Heart right ventricle (tissue), 16 donors: ENCODE measurements at regions not wholly inside any gene's neighbourhood (a gene's known extent, or its start where the extent isn't known, plus 50 kb on each side); places are given as distances from the start of the nearest gene placed in this dataset.

Experiments
- ATAC-seq, 8 donors: fragments of 200-7000 bp; cut with Tn5 transposase; one replicate each; pipeline ENCODE4 v1.9.1; 2020; ENCODE audit warnings: mild to moderate bottlenecking in 8 of 8, moderate library complexity in 8 of 8, moderate number of reproducible peaks in 1 of 8
- DNase-seq, 2 donors: peaks; one replicate each; pipeline ENCODE4 v3.0.0-alpha.2; 2020
- H3K27ac ChIP-seq, 10 donors: fragments of 200-600 bp; sonication (generic) in 2 of 10; one replicate each; pipeline versions ENCODE4 v1.5.0 to v1.8.0; 2020 to 2022; ENCODE audit warnings: mild to moderate bottlenecking in 3 of 10
- H3K27me3 ChIP-seq, 7 donors: fragments of 200-600 bp; one replicate each; pipeline ENCODE4 v1.8.0; 2021 to 2022; ENCODE audit warnings: mild to moderate bottlenecking in 2 of 7
- H3K36me3 ChIP-seq, 9 donors: fragments of 200-600 bp; sonication (generic) in 1 of 9; one replicate each; pipeline versions ENCODE4 v1.5.0 to v1.8.0; 2020 to 2022; ENCODE audit warnings: mild to moderate bottlenecking in 2 of 9
- H3K4me1 ChIP-seq, 9 donors: fragments of 200-600 bp; sonication (generic) in 1 of 9; one replicate each; pipeline versions ENCODE4 v1.5.0 to v1.8.0; 2020 to 2022; ENCODE audit warnings: mild to moderate bottlenecking in 4 of 9
- H3K4me3 ChIP-seq, 10 donors: fragments of 200-600 bp; sonication (generic) in 2 of 10; one replicate each; pipeline versions ENCODE4 v1.5.0 to v1.8.0; 2020 to 2022; ENCODE audit warnings: mild to moderate bottlenecking in 7 of 10, moderate library complexity in 2 of 10
- H3K9me3 ChIP-seq, 11 donors: fragments of 200-600 bp in 10 of 11; sonication (generic) in 2 of 11; one replicate each; pipeline versions ENCODE4 v1.5.0 to v1.8.0; 2013 to 2022; ENCODE audit warnings: mild to moderate bottlenecking in 2 of 11, control low read depth in 1 of 11, moderate library complexity in 1 of 11
- CTCF ChIP-seq, 9 donors: fragments of 200-600 bp; sonication (generic) in 2 of 9; IDR thresholded peaks; one replicate each; pipeline versions ENCODE4 v1.5.0 to v1.8.0; 2021 to 2022; ENCODE audit warnings: antibody characterized with exemption in 9 of 9, mild to moderate bottlenecking in 5 of 9, moderate library complexity in 1 of 9
- WGBS, 2 donors: extraction: QIAGEN DNeasy Blood & Tissue Kit; methylation state at CpG; one replicate each; pipeline ENCODE4 v1.1.7; 2013; ENCODE audit warnings: inconsistent platforms in 1 of 2; 5-methylcytosine and 5-hydroxymethylcytosine counted together
- intact Hi-C, 10 donors: fragments of 100-400 bp; cut with DNase I; formaldehyde crosslinking; loops; one replicate each; pipeline versions ENCODE4 v1.11.1 to v1.14.2; 2022
- donor health status: Arrhythmogenic right ventricular cardiomyopathy.
- donor health status: ischemic (EF 13 %, LVEDD 7.1; RV severe dilation, severe dysfunction).
- donor health status: healthy with polysubstance abuse.
- donor health status: DM: no; HTN: yes; CAD: no.
- donor health status: DM: no; HTN: no; CAD: no.
- donor health status: ischemic (EF 25% LVEDD 6.9; RV normal size, moderate dysfunction).
- donor health status: ischemic (EF 25% LVEDD 5.7; RV mildly dilated, moderate dysfunction).
- donor health status: healthy.
- donor health status: DM: yes; HTN: yes; CAD: no.
- donor health status: Ischemic cardiomyopathy.
- donor health status: ischemic (EF 35%, LVEDD 5.7; RV mildly dilated, moderate dysfunction).
- donor health status: nonischemic (EF 11% LVEDD 7.7; RV severe dilation, severe dysfunction).
- donor health status: DM: yes; HTN: yes; CAD: no.
- donor health status: PGD.
- donor health status: ischemic (EF 29% LVEDD 5.4; RV normal size, mild dysfunction).
- donor health status: nonischemic (EF 23%, LVEDD 6.1; RV moderate dilation, normal function).

DNA sequence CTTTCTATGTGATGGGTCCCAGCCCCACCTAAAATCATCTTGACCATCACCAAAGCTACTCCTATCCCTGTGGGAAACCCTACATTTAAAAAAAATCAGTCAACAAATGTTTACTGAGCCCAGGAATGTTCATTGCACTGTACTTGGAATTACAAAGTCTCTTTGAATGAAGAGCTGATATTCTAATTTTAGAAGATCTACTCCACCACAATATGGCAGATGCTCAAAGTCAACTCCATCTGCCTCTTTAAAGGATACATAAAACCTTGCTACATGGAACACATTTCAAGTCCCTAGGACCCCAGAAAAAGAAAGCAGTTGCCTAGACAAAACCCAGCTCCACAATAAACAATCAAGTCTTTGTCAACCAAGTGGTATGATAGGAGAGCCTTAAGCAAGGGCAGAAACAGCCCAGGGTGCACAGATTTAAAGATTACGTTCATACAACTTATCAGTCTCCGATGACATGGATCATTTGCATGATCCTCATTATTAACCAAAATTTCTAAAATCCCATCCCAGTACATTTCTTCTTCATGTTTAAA lies 234.3 kb upstream of the ACVR2A start:
- no peaks in the 10 kb centered on the region for H3K36me3 ChIP-seq
- no peak for DNase-seq
- H3K4me1 ChIP-seq = no peaks in the 10 kb centered on the region
- H3K27me3 ChIP-seq = no peaks in the 10 kb centered on the region
- no peak for ATAC-seq
- no peak overlapping the region for H3K4me3 ChIP-seq
- H3K9me3 ChIP-seq = no peaks in the 10 kb centered on the region
- no peak overlapping the region for H3K27ac ChIP-seq
- whole genome bisulfite sequencing, 2 donors = 77 to 78% methylated on average over 2 of the region's 2 CpGs
- intact Hi-C loops = no loop called here
- TF ChIP-seq CTCF (IDR thresholded peaks at IDR 0.05) = no peak

DNA sequence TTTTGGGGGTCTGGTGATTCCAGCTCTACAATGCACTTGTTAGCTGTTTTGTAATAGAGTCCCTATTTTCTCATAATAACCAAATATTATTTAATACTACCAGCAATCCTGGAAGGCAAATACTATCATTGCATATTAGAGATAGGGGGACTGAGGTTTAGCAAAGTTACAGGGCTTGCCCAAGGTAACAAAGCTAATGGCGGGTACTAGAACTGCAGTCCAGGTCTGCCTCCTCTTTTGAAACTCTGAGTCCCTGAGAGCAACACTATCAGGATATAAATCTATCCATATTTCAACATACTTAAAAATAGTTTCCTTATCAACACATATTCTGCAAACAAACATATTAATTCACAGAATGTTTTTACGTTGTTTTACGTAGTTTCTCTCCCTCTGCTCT lies 235.5 kb upstream of the ACVR2A start:
- Histone ChIP-seq H3K36me3 (no peaks in the 10 kb centered on the region), H3K27ac (no peak overlapping the region), H3K9me3 (no peaks in the 10 kb centered on the region), H3K4me3 (no peak overlapping the region), H3K4me1 (no peaks in the 10 kb centered on the region), H3K27me3 (no peaks in the 10 kb centered on the region)
- no peak for TF ChIP-seq CTCF (IDR thresholded peaks at IDR 0.05)
- intact Hi-C loops = no loop called here
- no peak for DNase-seq
- 90 to 94% methylated on average over 3 of the region's 3 CpGs for WGBS, 2 donors
- no peak for ATAC-seq

DNA sequence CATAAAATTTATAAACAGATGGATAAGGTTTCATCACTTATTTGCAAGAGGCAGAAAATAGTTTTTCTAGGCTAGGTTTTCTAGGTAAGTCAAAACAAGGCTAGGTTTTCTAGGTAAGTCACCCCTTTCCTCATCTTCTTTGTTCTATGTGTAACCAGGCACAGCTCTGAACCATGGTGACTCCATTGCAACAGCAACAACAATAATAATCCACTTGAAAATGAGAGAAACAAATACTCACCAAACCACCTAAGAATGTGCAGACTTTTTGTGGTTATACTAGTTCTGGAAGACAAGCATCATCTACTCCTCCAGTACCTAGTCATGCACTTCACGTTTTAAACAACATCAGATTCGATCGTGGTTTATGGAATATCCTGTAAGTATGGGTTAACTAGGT lies 237.4 kb upstream of the ACVR2A start:
- Histone ChIP-seq H3K27ac (no peak overlapping the region), H3K4me3 (no peak overlapping the region), H3K36me3 (no peaks in the 10 kb centered on the region), H3K4me1 (no peaks in the 10 kb centered on the region), H3K27me3 (peaks cover 0 to under 1% (median 0%) of the 10 kb centered on the region in 7 donors), H3K9me3 (no peaks in the 10 kb centered on the region)
- 96 to 97% methylated on average over 3 of the region's 3 CpGs for WGBS, 2 donors
- intact Hi-C loops = no loop called here
- no peak for ATAC-seq
- DNase-seq = no peak
- no peak for TF ChIP-seq CTCF (IDR thresholded peaks at IDR 0.05)

GRCh38 chr2:147603876-147604275 lies 241.0 kb upstream of the ACVR2A start:
- TF ChIP-seq CTCF (IDR thresholded peaks at IDR 0.05) = no peak
- Histone ChIP-seq H3K4me3 (no peak overlapping the region), H3K27ac (no peak overlapping the region), H3K9me3 (peaks cover 0 to 5% (median 0%) of the 10 kb centered on the region in 11 donors), H3K4me1 (peaks cover 0 to 5% (median 0%) of the 10 kb centered on the region in 9 donors), H3K36me3 (no peaks in the 10 kb centered on the region), H3K27me3 (peaks cover 0 to 4% (median 0%) of the 10 kb centered on the region in 7 donors)
- DNase-seq = no peak
- ATAC-seq = no peak
- WGBS, 2 donors = 55 to 72% methylated on average over 3 of the region's 3 CpGs
- intact Hi-C loops = no loop called here
